ENCODE measurements at regions not wholly inside any gene's neighbourhood (a gene's known extent, or its start where the extent isn't known, plus 50 kb on each side); places are given as distances from the start of the nearest gene placed in this dataset.

DNA sequence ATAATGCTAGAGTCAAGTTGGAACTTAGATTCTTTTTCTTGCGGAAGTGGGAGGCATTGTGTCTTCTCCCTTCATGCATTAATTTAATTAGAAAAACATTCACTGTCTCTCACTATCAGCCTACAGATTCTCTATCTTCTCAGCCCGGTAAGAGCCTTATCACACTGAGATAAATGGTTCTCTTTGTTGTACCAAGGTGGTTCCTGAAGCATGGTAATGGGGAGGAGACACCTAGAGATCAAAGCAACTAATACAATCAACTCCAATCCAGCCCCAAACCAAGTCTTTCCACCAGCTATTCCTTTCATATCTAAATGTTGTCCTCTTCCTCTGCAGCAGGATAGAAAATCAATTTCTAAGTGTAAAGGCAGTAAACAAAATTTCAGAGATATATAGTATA, 210.8 kb downstream of the DAD1 start:
- TF ChIP-seq EP300 (IDR thresholded peaks at IDR 0.05; ENCODE audit: low read depth in 2 of 2, low read length in 2 of 2) (no peak), EP300 (CRISPR knock-in tag; IDR thresholded peaks at IDR 0.05; ENCODE audit: borderline replicate concordance) (no peak), POLR2A (IDR thresholded peaks at IDR 0.05; ENCODE audit: insufficient read depth in 1 of 2, low read depth in 2 of 2, low read length in 2 of 2) (no peak), SP1 (IDR thresholded peaks at IDR 0.05) (no peak), SP1 (CRISPR knock-in tag; IDR thresholded peaks at IDR 0.05) (no peak), POLR2AphosphoS2 (IDR thresholded peaks at IDR 0.05; ENCODE audit: low read depth, low read length) (no peak), HIVEP1 (CRISPR knock-in tag; IDR thresholded peaks at IDR 0.05) (no peak), ZNF776 (CRISPR knock-in tag; IDR thresholded peaks at IDR 0.05) (no peak), ZNF274 (CRISPR knock-in tag; IDR thresholded peaks at IDR 0.05) (no peak), ZNF282 (IDR thresholded peaks at IDR 0.05; ENCODE audit: partially characterized antibody) (no peak), SIN3A (IDR thresholded peaks at IDR 0.05; ENCODE audit: borderline replicate concordance, low read depth, low read length) (no peak), ZNF572 (CRISPR knock-in tag; IDR thresholded peaks at IDR 0.05) (no peak)
- TF ChIP-seq, protein P1, sequence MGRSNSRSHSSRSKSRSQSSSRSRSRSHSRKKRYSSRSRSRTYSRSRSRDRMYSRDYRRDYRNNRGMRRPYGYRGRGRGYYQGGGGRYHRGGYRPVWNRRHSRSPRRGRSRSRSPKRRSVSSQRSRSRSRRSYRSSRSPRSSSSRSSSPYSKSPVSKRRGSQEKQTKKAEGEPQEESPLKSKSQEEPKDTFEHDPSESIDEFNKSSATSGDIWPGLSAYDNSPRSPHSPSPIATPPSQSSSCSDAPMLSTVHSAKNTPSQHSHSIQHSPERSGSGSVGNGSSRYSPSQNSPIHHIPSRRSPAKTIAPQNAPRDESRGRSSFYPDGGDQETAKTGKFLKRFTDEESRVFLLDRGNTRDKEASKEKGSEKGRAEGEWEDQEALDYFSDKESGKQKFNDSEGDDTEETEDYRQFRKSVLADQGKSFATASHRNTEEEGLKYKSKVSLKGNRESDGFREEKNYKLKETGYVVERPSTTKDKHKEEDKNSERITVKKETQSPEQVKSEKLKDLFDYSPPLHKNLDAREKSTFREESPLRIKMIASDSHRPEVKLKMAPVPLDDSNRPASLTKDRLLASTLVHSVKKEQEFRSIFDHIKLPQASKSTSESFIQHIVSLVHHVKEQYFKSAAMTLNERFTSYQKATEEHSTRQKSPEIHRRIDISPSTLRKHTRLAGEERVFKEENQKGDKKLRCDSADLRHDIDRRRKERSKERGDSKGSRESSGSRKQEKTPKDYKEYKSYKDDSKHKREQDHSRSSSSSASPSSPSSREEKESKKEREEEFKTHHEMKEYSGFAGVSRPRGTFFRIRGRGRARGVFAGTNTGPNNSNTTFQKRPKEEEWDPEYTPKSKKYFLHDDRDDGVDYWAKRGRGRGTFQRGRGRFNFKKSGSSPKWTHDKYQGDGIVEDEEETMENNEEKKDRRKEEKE (IDR thresholded peaks at IDR 0.05): no peak
- TF ChIP-seq, protein P2, sequence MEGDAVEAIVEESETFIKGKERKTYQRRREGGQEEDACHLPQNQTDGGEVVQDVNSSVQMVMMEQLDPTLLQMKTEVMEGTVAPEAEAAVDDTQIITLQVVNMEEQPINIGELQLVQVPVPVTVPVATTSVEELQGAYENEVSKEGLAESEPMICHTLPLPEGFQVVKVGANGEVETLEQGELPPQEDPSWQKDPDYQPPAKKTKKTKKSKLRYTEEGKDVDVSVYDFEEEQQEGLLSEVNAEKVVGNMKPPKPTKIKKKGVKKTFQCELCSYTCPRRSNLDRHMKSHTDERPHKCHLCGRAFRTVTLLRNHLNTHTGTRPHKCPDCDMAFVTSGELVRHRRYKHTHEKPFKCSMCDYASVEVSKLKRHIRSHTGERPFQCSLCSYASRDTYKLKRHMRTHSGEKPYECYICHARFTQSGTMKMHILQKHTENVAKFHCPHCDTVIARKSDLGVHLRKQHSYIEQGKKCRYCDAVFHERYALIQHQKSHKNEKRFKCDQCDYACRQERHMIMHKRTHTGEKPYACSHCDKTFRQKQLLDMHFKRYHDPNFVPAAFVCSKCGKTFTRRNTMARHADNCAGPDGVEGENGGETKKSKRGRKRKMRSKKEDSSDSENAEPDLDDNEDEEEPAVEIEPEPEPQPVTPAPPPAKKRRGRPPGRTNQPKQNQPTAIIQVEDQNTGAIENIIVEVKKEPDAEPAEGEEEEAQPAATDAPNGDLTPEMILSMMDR (CRISPR knock-in tag; IDR thresholded peaks at IDR 0.05): no peak
- TF ChIP-seq, protein P3, sequence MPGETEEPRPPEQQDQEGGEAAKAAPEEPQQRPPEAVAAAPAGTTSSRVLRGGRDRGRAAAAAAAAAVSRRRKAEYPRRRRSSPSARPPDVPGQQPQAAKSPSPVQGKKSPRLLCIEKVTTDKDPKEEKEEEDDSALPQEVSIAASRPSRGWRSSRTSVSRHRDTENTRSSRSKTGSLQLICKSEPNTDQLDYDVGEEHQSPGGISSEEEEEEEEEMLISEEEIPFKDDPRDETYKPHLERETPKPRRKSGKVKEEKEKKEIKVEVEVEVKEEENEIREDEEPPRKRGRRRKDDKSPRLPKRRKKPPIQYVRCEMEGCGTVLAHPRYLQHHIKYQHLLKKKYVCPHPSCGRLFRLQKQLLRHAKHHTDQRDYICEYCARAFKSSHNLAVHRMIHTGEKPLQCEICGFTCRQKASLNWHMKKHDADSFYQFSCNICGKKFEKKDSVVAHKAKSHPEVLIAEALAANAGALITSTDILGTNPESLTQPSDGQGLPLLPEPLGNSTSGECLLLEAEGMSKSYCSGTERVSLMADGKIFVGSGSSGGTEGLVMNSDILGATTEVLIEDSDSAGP (CRISPR knock-in tag; IDR thresholded peaks at IDR 0.05; ENCODE audit: borderline replicate concordance): no peak
- TF ChIP-seq, protein P4, sequence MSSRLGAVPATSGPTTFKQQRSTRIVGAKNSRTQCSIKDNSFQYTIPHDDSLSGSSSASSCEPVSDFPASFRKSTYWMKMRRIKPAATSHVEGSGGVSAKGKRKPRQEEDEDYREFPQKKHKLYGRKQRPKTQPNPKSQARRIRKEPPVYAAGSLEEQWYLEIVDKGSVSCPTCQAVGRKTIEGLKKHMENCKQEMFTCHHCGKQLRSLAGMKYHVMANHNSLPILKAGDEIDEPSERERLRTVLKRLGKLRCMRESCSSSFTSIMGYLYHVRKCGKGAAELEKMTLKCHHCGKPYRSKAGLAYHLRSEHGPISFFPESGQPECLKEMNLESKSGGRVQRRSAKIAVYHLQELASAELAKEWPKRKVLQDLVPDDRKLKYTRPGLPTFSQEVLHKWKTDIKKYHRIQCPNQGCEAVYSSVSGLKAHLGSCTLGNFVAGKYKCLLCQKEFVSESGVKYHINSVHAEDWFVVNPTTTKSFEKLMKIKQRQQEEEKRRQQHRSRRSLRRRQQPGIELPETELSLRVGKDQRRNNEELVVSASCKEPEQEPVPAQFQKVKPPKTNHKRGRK (CRISPR knock-in tag; IDR thresholded peaks at IDR 0.05): no peak

Measured in HepG2 (cell line).